AG10803 (cell line): ENCODE measurements at regions not wholly inside any gene's neighbourhood (a gene's known extent, or its start where the extent isn't known, plus 50 kb on each side); places are given as distances from the start of the nearest gene placed in this dataset.

Source experiments
- DNase-seq: peaks from one replicate; pipeline ENCODE4 v3.0.0; 2010; ENCODE audit warnings: low read depth
- H3K4me3 ChIP-seq: 2 replicates; pipeline ENCODE4 v1.5.1; 2011; ENCODE audit warnings: mild to moderate bottlenecking, low read length, control low read depth
- CTCF ChIP-seq: conservative IDR thresholded peaks from 2 replicates; pipeline ENCODE4 v1.5.1; 2011; ENCODE audit warnings: mild to moderate bottlenecking, low read length, control low read depth, inconsistent platforms

- DNase-seq: peak; percentile 57
- TF ChIP-seq CTCF: peak; percentile 60
- no peak overlapping the region for H3K4me3 ChIP-seq
Observed at GRCh38 chr13:64471916-64472315, 2758.2 kb downstream of the PCDH9 start.

- DNase-seq: no peak
- no peak overlapping the region for H3K4me3 ChIP-seq
- TF ChIP-seq CTCF: no peak
Observed at GRCh38 chr13:64470751-64471150, 2759.4 kb downstream of the PCDH9 start.

GRCh38 chr13:64459778-64460177 lies 2770.4 kb downstream of the PCDH9 start:
- TF ChIP-seq CTCF: no peak
- no peak overlapping the region for H3K4me3 ChIP-seq

GRCh38 chr13:64457976-64458375 lies 2772.2 kb downstream of the PCDH9 start:
- peak; percentile 20 for DNase-seq
- H3K4me3 ChIP-seq: no peak overlapping the region
- TF ChIP-seq CTCF: no peak

More at GRCh38 chr13:64459778-64460177, 2770.4 kb downstream of the PCDH9 start:
- DNase-seq: no peak

- no peak overlapping the region for H3K4me3 ChIP-seq
- DNase-seq: no peak
- no peak for TF ChIP-seq CTCF
Observed at GRCh38 chr13:64455124-64455523, 2775.0 kb downstream of the PCDH9 start.

GRCh38 chr13:64453831-64454230 lies 2776.3 kb downstream of the PCDH9 start:
- no peak for TF ChIP-seq CTCF
- peak; percentile 4 for DNase-seq
- no peak overlapping the region for H3K4me3 ChIP-seq

- no peak overlapping the region for H3K4me3 ChIP-seq
- DNase-seq: no peak
- TF ChIP-seq CTCF: peak; percentile 35; the same call in 1 of the 2 replicates
Observed at GRCh38 chr13:64446372-64446771, 2783.8 kb downstream of the PCDH9 start.
